GM10266 (cell line): ENCODE measurements at regions not wholly inside any gene's neighbourhood (a gene's known extent, or its start where the extent isn't known, plus 50 kb on each side); places are given as distances from the start of the nearest gene placed in this dataset.

Source experiments
- DNase-seq: peaks from one replicate; pipeline ENCODE4 v3.0.0; 2012; ENCODE audit errors: extremely low spot score
- TF ChIP-seq, protein P1 (sequence below): IDR thresholded peaks from 2 replicates; pipeline ENCODE4 v1.5.1; 2012; ENCODE audit warnings: mild to moderate bottlenecking, low read depth; ENCODE audit not compliant: control insufficient read depth, insufficient read depth; ENCODE audit errors: missing control alignments

DNA sequence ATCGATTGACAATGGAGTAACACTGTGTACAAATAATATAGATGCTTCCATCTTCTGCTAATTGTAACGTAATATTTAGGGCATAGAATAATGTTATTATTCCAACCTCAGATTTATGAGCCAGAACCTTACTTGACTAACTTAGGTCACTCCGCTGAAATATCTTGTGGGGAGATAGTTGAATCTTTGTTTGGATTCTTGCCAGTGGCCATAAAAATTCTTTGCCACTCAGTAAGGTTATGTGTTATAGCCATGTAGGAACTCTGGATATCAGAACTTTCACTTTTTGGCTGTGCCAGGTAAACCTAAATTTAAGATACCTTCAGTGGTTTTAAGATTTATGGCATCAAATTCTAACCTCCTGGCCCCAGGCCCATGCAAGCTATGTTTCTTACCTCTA lies 197.6 kb downstream of the WDR11 start:
- TF ChIP-seq, protein P1, sequence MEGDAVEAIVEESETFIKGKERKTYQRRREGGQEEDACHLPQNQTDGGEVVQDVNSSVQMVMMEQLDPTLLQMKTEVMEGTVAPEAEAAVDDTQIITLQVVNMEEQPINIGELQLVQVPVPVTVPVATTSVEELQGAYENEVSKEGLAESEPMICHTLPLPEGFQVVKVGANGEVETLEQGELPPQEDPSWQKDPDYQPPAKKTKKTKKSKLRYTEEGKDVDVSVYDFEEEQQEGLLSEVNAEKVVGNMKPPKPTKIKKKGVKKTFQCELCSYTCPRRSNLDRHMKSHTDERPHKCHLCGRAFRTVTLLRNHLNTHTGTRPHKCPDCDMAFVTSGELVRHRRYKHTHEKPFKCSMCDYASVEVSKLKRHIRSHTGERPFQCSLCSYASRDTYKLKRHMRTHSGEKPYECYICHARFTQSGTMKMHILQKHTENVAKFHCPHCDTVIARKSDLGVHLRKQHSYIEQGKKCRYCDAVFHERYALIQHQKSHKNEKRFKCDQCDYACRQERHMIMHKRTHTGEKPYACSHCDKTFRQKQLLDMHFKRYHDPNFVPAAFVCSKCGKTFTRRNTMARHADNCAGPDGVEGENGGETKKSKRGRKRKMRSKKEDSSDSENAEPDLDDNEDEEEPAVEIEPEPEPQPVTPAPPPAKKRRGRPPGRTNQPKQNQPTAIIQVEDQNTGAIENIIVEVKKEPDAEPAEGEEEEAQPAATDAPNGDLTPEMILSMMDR: no peak
- no peak for DNase-seq

DNA sequence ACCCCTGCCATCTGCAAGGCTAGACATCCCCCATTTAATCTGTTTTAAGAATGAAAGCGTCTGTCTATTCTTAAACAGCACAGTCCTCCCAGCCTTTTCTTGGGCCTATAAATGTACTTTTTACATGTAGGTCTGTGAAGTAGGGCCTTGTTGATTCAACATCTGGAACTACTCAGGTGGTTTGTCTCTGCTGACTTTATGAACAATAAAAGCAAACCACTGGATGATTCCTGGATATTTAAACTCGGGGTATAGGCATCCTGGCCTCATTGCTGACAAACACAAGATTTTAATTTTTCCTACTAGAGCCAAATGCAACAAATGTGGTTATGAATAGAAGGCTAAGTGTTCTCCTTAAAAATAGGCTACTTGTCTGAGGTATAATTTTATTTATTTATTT lies 198.3 kb downstream of the WDR11 start:
- no peak for DNase-seq
- TF ChIP-seq, protein P1: no peak

DNA sequence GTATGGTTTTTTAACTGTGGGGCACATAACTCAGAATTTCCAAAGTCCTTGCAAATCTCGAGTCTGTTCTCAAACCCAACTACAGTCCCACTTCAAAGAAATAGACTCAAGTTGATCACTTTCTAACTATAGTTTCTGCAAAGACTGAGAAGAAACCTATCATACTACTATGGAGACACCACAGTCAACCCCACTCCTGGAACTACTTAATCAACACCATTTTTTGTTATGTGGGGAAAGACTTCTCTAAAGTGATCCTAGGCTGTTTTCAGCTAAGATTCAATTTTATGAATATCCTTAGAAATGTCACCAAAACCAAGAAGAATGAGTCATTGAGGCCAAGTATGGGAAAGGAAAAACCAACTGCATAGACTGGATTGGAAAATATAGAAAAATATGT lies 198.8 kb downstream of the WDR11 start:
- no peak for DNase-seq
- TF ChIP-seq, protein P1: no peak

DNA sequence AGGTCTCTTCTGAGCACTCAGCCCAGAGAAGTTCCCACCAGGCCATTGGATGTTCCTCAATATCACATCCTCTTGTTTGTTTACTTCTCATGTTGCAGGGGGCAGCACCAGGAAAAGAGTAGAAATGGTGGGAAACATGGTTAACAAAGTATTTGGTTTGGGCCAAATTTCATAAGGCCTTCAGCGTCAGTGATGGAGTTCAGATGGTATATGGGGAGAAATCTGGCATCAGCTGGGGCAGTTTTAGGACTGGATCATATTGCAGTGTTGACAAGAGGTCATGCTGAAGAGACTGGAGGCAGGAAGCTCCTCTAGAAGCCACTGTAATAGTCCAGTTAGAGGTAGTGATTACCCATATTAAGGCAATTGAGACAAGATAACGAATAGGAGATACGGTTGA lies 200.0 kb downstream of the WDR11 start:
- TF ChIP-seq, protein P1: no peak
- no peak for DNase-seq

DNA sequence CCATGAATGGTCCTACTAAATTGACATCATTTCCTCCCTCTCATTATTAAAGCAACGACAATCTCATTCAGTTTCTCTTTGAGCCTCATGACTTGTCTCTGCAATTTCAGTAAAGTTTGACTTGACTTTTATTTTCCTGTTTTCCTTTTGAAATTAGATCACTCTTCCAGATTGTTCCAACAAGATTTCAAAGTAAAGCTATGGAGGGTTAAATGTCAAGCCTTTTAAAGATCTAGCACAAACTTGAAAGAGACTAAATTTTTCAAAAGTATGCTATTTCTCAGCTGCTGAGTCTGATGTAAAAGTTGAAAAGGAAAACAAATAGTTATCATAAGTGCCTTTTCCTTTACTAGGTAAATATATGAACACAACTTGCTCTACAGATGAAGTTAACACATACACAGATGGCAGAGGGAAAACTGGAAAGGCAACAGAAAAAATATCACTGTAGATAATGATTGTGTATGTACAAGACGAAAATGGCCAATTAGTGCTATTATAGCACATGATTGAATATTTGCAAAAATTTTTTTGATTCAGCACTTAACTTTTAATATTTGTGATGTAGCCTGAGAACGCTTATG lies 200.6 kb downstream of the WDR11 start:
- no peak for DNase-seq
- TF ChIP-seq, protein P1: no peak

DNA sequence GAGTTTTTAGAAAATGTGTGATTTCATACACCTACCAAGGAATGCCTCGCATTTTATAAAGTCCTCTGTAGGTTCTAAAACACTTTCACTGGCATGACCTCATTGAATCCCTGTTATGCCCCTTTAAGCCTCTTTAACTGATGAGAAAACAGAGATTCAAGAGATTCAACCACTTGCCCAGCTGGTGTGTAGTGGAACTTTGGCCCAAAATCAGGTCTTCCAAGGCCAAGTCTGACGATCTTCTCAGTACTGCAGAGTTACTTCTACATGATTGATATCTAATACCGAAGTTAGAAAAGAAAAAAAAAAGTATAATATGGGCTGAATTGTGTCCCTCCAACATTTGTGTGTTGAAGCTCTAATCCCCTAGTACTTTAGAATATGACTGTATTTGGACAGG lies 202.0 kb downstream of the WDR11 start:
- no peak for DNase-seq
- TF ChIP-seq, protein P1: no peak

DNA sequence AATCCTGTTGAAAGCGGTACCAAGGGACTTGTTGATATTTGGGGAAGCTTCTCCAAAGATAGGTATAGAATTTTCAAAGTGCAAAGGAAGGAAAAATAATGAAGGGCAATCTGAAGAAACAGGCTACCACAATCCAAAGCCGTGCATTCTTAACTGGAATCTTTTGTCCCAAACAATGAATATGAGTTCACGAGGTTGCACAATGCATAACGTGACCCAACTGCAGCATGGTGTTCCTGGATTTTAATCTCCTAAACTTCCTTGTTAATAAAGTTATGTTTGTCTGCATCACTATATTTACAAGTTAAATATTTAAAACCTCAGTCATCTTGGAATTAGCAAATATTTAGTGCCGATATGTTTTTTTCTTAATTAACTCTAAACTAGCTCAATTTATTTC lies 203.7 kb downstream of the WDR11 start:
- TF ChIP-seq, protein P1: no peak
- DNase-seq: no peak
